ENCODE measurements at regions not wholly inside any gene's neighbourhood (a gene's known extent, or its start where the extent isn't known, plus 50 kb on each side); places are given as distances from the start of the nearest gene placed in this dataset.

DNA sequence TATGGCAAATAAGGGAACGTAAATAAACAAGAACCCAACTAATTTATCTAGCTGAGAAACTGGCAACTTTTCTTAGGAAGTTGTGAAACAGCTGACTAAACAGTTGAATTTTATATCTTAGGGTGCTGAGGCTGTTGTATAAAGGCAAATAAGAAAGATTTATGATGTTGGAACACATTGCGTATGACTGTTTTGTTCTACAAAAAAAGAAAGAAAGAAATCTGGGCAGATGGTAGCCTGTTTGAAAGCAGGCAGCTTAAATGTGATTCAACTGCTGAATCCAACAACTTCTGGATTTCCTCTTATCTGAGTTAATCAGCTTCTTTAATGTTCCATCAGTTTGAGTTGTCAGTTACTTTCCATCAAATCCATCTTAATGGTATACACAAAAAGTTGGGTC lies 214.5 kb downstream of the SNX13 start:
- WGBS (ENCODE audit: missing lambda C conversion rate) = 62% methylated on average over 2 of the region's 2 CpGs
- ATAC-seq (no peak), FAIRE-seq (no peak), DNase-seq (ENCODE audit: low read depth in 1 of 2, low spot score in 1 of 2) (no peak)
- no peak overlapping the region for H3K4me2 ChIP-seq
- TF ChIP-seq KDM1A (IDR thresholded peaks at IDR 0.05; ENCODE audit: low read depth) = no peak
- no peak for TF ChIP-seq PHF8 (IDR thresholded peaks at IDR 0.05; ENCODE audit: borderline replicate concordance, low read depth)
- no peak for TF ChIP-seq CHD4 (IDR thresholded peaks at IDR 0.05; ENCODE audit: borderline replicate concordance)
- TF ChIP-seq ZFP36 (IDR thresholded peaks at IDR 0.05; ENCODE audit: borderline replicate concordance, partially characterized antibody) = no peak
- TF ChIP-seq MAZ (IDR thresholded peaks at IDR 0.05; ENCODE audit: borderline replicate concordance, low read depth, low read length) = no peak
- no peak for TF ChIP-seq EP300 (IDR thresholded peaks at IDR 0.05)
- no peak for TF ChIP-seq MAX (IDR thresholded peaks at IDR 0.05)
- no peak overlapping the region for H3K27ac ChIP-seq
- POLR2A ChIA-PET = no interaction called here
- CTCF ChIA-PET = interaction anchor here (1.9 kb wide), 1 partner anchor 19 kb away, joined by 5 read pairs; no protein-coding TSS in a partner anchor
- no peaks in the 10 kb centered on the region; the same call in 2 of the 3 replicates for H3K4me1 ChIP-seq
- H3K9me3 ChIP-seq = no peaks in the 10 kb centered on the region
- H3K4me3 ChIP-seq = no peak overlapping the region

- Histone ChIP-seq H3K9me3 (no peaks in the 10 kb centered on the region), H3K4me3 (no peak overlapping the region), H3K4me1 (no peaks in the 10 kb centered on the region), H3K4me2 (no peak overlapping the region), H3K27ac (no peak overlapping the region)
- FAIRE-seq (no peak), DNase-seq (ENCODE audit: low read depth in 1 of 2, low spot score in 1 of 2) (no peak), ATAC-seq (no peak)
- POLR2A ChIA-PET = no interaction called here
- WGBS (ENCODE audit: missing lambda C conversion rate) = 21% methylated on average over 3 of the region's 3 CpGs
- CTCF ChIA-PET = interaction anchor here (0.9 to 1.0 kb wide), 2 partner anchors 15 to 25 kb away, joined by 3 to 4 read pairs; no protein-coding TSS in a partner anchor
- TF ChIP-seq, protein P1, sequence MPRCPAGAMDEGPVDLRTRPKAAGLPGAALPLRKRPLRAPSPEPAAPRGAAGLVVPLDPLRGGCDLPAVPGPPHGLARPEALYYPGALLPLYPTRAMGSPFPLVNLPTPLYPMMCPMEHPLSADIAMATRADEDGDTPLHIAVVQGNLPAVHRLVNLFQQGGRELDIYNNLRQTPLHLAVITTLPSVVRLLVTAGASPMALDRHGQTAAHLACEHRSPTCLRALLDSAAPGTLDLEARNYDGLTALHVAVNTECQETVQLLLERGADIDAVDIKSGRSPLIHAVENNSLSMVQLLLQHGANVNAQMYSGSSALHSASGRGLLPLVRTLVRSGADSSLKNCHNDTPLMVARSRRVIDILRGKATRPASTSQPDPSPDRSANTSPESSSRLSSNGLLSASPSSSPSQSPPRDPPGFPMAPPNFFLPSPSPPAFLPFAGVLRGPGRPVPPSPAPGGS (IDR thresholded peaks at IDR 0.05) = no peak
- TF ChIP-seq NPAS2 (CRISPR knock-in tag; IDR thresholded peaks at IDR 0.05; ENCODE audit: borderline replicate concordance) = no peak
- no peak for TF ChIP-seq EP300 (IDR thresholded peaks at IDR 0.05)
- no peak for TF ChIP-seq PBX3 (IDR thresholded peaks at IDR 0.05)
- TF ChIP-seq CHD2 (IDR thresholded peaks at IDR 0.05; ENCODE audit: low read length, partially characterized antibody) = no peak
- no peak for TF ChIP-seq RFX5 (IDR thresholded peaks at IDR 0.05)
- no peak for TF ChIP-seq CEBPB (IDR thresholded peaks at IDR 0.05)
- TF ChIP-seq, protein P2, sequence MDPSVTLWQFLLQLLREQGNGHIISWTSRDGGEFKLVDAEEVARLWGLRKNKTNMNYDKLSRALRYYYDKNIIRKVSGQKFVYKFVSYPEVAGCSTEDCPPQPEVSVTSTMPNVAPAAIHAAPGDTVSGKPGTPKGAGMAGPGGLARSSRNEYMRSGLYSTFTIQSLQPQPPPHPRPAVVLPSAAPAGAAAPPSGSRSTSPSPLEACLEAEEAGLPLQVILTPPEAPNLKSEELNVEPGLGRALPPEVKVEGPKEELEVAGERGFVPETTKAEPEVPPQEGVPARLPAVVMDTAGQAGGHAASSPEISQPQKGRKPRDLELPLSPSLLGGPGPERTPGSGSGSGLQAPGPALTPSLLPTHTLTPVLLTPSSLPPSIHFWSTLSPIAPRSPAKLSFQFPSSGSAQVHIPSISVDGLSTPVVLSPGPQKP (IDR thresholded peaks at IDR 0.05; ENCODE audit: low read depth, low read length) = no peak
- TF ChIP-seq FOSB (CRISPR knock-in tag; IDR thresholded peaks at IDR 0.05) = no peak
- no peak for TF ChIP-seq FOXS1 (CRISPR knock-in tag; IDR thresholded peaks at IDR 0.05)
- no peak for TF ChIP-seq CHD4 (IDR thresholded peaks at IDR 0.05; ENCODE audit: borderline replicate concordance)
- TF ChIP-seq E2F6 (IDR thresholded peaks at IDR 0.05; ENCODE audit: borderline replicate concordance, low read depth) = no peak
- TF ChIP-seq PHF8 (IDR thresholded peaks at IDR 0.05; ENCODE audit: borderline replicate concordance, low read depth) = no peak
- no peak for TF ChIP-seq CBX2 (IDR thresholded peaks at IDR 0.05; ENCODE audit: borderline replicate concordance, low read depth)
- TF ChIP-seq EHMT2 (IDR thresholded peaks at IDR 0.05; ENCODE audit: low read depth) = no peak
- TF ChIP-seq CBX8 (IDR thresholded peaks at IDR 0.05) = no peak
- TF ChIP-seq, protein P3, sequence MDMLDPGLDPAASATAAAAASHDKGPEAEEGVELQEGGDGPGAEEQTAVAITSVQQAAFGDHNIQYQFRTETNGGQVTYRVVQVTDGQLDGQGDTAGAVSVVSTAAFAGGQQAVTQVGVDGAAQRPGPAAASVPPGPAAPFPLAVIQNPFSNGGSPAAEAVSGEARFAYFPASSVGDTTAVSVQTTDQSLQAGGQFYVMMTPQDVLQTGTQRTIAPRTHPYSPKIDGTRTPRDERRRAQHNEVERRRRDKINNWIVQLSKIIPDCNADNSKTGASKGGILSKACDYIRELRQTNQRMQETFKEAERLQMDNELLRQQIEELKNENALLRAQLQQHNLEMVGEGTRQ (IDR thresholded peaks at IDR 0.05) = no peak
- no peak for TF ChIP-seq FOSL2 (IDR thresholded peaks at IDR 0.05)
- TF ChIP-seq FOSL2 (CRISPR knock-in tag; IDR thresholded peaks at IDR 0.05) = no peak
Observed at GRCh38 chr7:17732083-17732482, 208.2 kb downstream of the SNX13 start.
